ENCODE measurements at regions not wholly inside any gene's neighbourhood (a gene's known extent, or its start where the extent isn't known, plus 50 kb on each side); places are given as distances from the start of the nearest gene placed in this dataset.

GRCh38 chr13:57443494-57443893 is 188.1 kb upstream of the PCDH17 start:
- Histone ChIP-seq H2AFZ (ENCODE audit: low read length) (no peak overlapping the region), H3K4me1 (ENCODE audit: insufficient read depth, low read length, poor library complexity, severe bottlenecking) (no peaks in the 10 kb centered on the region), H3K9me2 (replicated peaks; ENCODE audit: low read depth, low read length) (no peaks in the 10 kb centered on the region), H3K79me2 (ENCODE audit: insufficient read depth, low read length) (no peaks in the 10 kb centered on the region), H3K27me3 (ENCODE audit: insufficient read depth, low read length, poor library complexity, severe bottlenecking) (no peaks in the 10 kb centered on the region), H3K4me2 (ENCODE audit: low read depth, low read length, poor library complexity, severe bottlenecking) (no peak overlapping the region), H3K9me3 (ENCODE audit: insufficient read depth, low read depth, low read length) (no peaks in the 10 kb centered on the region), H3K36me3 (ENCODE audit: insufficient read depth, low read length) (no peaks in the 10 kb centered on the region), H3K4me3 (ENCODE audit: low read length, poor library complexity, severe bottlenecking) (no peak overlapping the region), H3K9ac (ENCODE audit: low read depth, low read length, poor library complexity, severe bottlenecking) (no peak overlapping the region), H4K20me1 (ENCODE audit: insufficient read depth, low read length, poor library complexity, severe bottlenecking) (no peaks in the 10 kb centered on the region), H3F3A (ENCODE audit: low read depth) (no peaks in the 10 kb centered on the region)
- TF ChIP-seq CTCF (conservative IDR thresholded peaks at IDR 0.05; ENCODE audit: low read length) (no peak), EZH2phosphoT487 (IDR thresholded peaks at IDR 0.05; ENCODE audit: borderline replicate concordance) (no peak)

GRCh38 chr13:57450356-57450755 is 181.2 kb upstream of the PCDH17 start:
- Histone ChIP-seq H4K20me1 (ENCODE audit: insufficient read depth, low read length, poor library complexity, severe bottlenecking) (no peaks in the 10 kb centered on the region), H3K4me1 (ENCODE audit: insufficient read depth, low read length, poor library complexity, severe bottlenecking) (no peaks in the 10 kb centered on the region), H3K36me3 (ENCODE audit: insufficient read depth, low read length) (no peaks in the 10 kb centered on the region), H3K4me2 (ENCODE audit: low read depth, low read length, poor library complexity, severe bottlenecking) (no peak overlapping the region), H3F3A (ENCODE audit: low read depth) (no peaks in the 10 kb centered on the region), H2AFZ (ENCODE audit: low read length) (no peak overlapping the region), H3K79me2 (ENCODE audit: insufficient read depth, low read length) (no peaks in the 10 kb centered on the region), H3K9ac (ENCODE audit: low read depth, low read length, poor library complexity, severe bottlenecking) (no peak overlapping the region), H3K4me3 (ENCODE audit: low read length, poor library complexity, severe bottlenecking) (no peak overlapping the region), H3K9me2 (replicated peaks; ENCODE audit: low read depth, low read length) (no peaks in the 10 kb centered on the region; the same call in 1 of the 2 replicates), H3K27me3 (ENCODE audit: insufficient read depth, low read length, poor library complexity, severe bottlenecking) (no peaks in the 10 kb centered on the region), H3K9me3 (ENCODE audit: insufficient read depth, low read depth, low read length) (no peaks in the 10 kb centered on the region)
- TF ChIP-seq CTCF (conservative IDR thresholded peaks at IDR 0.05; ENCODE audit: low read length), result no peak

- H3K9ac ChIP-seq (ENCODE audit: low read depth, low read length, poor library complexity, severe bottlenecking), result no peak overlapping the region
- H3K4me2 ChIP-seq (ENCODE audit: low read depth, low read length, poor library complexity, severe bottlenecking), result no peak overlapping the region
- no peak overlapping the region for H2AFZ ChIP-seq (ENCODE audit: low read length)
- H4K20me1 ChIP-seq (ENCODE audit: insufficient read depth, low read length, poor library complexity, severe bottlenecking), result no peaks in the 10 kb centered on the region
- H3K4me1 ChIP-seq (ENCODE audit: insufficient read depth, low read length, poor library complexity, severe bottlenecking), result no peaks in the 10 kb centered on the region
- H3K36me3 ChIP-seq (ENCODE audit: insufficient read depth, low read length), result no peaks in the 10 kb centered on the region
- H3K27me3 ChIP-seq (ENCODE audit: insufficient read depth, low read length, poor library complexity, severe bottlenecking), result no peaks in the 10 kb centered on the region
- no peak overlapping the region for H3K4me3 ChIP-seq (ENCODE audit: low read length, poor library complexity, severe bottlenecking)
- TF ChIP-seq CTCF (conservative IDR thresholded peaks at IDR 0.05; ENCODE audit: low read length) (no peak), EZH2phosphoT487 (IDR thresholded peaks at IDR 0.05; ENCODE audit: borderline replicate concordance) (no peak)
- no peaks in the 10 kb centered on the region for H3F3A ChIP-seq (ENCODE audit: low read depth)
- H3K9me2 ChIP-seq (replicated peaks; ENCODE audit: low read depth, low read length), result no peaks in the 10 kb centered on the region; the same call in 1 of the 2 replicates
- no peaks in the 10 kb centered on the region for H3K9me3 ChIP-seq (ENCODE audit: insufficient read depth, low read depth, low read length)
- no peaks in the 10 kb centered on the region for H3K79me2 ChIP-seq (ENCODE audit: insufficient read depth, low read length)
These were observed 179.3 kb upstream of the PCDH17 start for GRCh38 chr13:57452228-57452627.

Measured in Loucy (cell line).